K562 (cell line): ENCODE measurements at regions not wholly inside any gene's neighbourhood (a gene's known extent, or its start where the extent isn't known, plus 50 kb on each side); places are given as distances from the start of the nearest gene placed in this dataset.

ENCODE experiments used
- ATAC-seq: fragments of 200-7000 bp; cut with Tn5 transposase; 3 replicates; pipeline ENCODE4 v1.9.1; 2020; ENCODE audit warnings: moderate library complexity
- BruUV-seq: library from RNA; stranded (reverse); fragments of 400-500 nt; replicated peaks from 2 replicates; lab custom pipeline; 2021; lab: Mats Ljungman, UMichigan
- CTCF ChIA-PET: fragments of 300-600 bp; formaldehyde crosslinking; extraction: SDS; loops from one replicate; lab custom pipeline; 2021; ENCODE audit warnings: low intra/inter-chr PET ratio; lab: Yijun Ruan, JAX
- POLR2A ChIA-PET: fragments of 300-600, 350-650 bp; sonication (Branson Sonifier 250); formaldehyde crosslinking; extraction: SDS; loops from one replicate; lab custom pipeline; 2021; ENCODE audit warnings: antibody characterized with exemption, inconsistent platforms; lab: Yijun Ruan, JAX
- DNase-seq, 4 experiments: peaks; one replicate each; pipeline versions ENCODE4 v3.0.0 to v3.0.0-alpha.2; 2011 to 2018; ENCODE audit warnings: low spot score in 3 of 4, mixed read lengths in 3 of 4; ENCODE audit errors: extremely low read depth in 1 of 4
- FAIRE-seq: peaks from 2 replicates; lab custom pipeline; 2011; peaks lifted over from hg19 to GRCh38; lab: Jason Lieb, UNC
- H2AFZ ChIP-seq: 2 replicates; pipeline ENCODE4 v1.6.0; 2011; ENCODE audit warnings: low read depth, low read length, control low read depth, inconsistent platforms
- H3K27ac ChIP-seq: fragments of 200-600 bp; 3 replicates; pipeline ENCODE4 v1.8.0; 2011; ENCODE audit warnings: low read depth, mild to moderate bottlenecking, control low read depth, inconsistent platforms, low read length, moderate library complexity, mixed read lengths; ENCODE audit errors: extremely low read depth
- H3K27me3 ChIP-seq, 2 experiments: fragments of 300-600 bp in 1 of 2; 2 replicates in 1 of 2; 3 replicates in 1 of 2; pipeline versions ENCODE4 v1.6.0 to v1.8.0; 2011; ENCODE audit warnings: inconsistent platforms in 2 of 2, low read length in 2 of 2, mild to moderate bottlenecking in 1 of 2, mixed read lengths in 1 of 2, moderate library complexity in 1 of 2; ENCODE audit not compliant: control insufficient read depth in 2 of 2, insufficient read depth in 2 of 2
- H3K36me3 ChIP-seq: fragments of 300-600 bp; 3 replicates; pipeline ENCODE4 v1.8.0; 2011; ENCODE audit warnings: mild to moderate bottlenecking, low read length, inconsistent platforms; ENCODE audit not compliant: control insufficient read depth, insufficient read depth
- H3K4me1 ChIP-seq, 2 experiments: fragments of 200-600 bp in 1 of 2; replicated peaks in 1 of 2; 2 replicates in 1 of 2; 3 replicates in 1 of 2; pipeline versions ENCODE4 v1.5.1 to v1.8.0; 2011; ENCODE audit warnings: inconsistent platforms in 2 of 2, low read length in 2 of 2, mild to moderate bottlenecking in 1 of 2, mixed read lengths in 1 of 2, moderate library complexity in 1 of 2; ENCODE audit not compliant: control insufficient read depth in 2 of 2, insufficient read depth in 2 of 2
- H3K4me2 ChIP-seq: 2 replicates; pipeline ENCODE4 v1.6.1; 2011; ENCODE audit warnings: low read length, control low read depth, inconsistent platforms, mixed read lengths; ENCODE audit not compliant: insufficient read depth
- H3K4me3 ChIP-seq: fragments of 200-600 bp; sonication (generic), shearing (Covaris generic); 2 replicates; pipeline ENCODE4 v1.5.1; 2016; ENCODE audit warnings: control low read depth, inconsistent platforms
- H3K79me2 ChIP-seq: fragments of 200-600 bp; 3 replicates; pipeline ENCODE4 v1.8.0; 2011; ENCODE audit warnings: low read length, inconsistent platforms; ENCODE audit not compliant: control insufficient read depth, insufficient read depth
- H3K9ac ChIP-seq, 2 experiments: 2 replicates each; pipeline versions ENCODE4 v1.6.0 to v1.6.1; 2011; ENCODE audit warnings: low read depth in 2 of 2, low read length in 2 of 2, control low read depth in 1 of 2, inconsistent platforms in 1 of 2, mild to moderate bottlenecking in 1 of 2, mixed read lengths in 1 of 2; ENCODE audit not compliant: insufficient read depth in 1 of 2
- H3K9me1 ChIP-seq: one replicate; pipeline ENCODE4 v1.6.0; 2011; ENCODE audit warnings: inconsistent platforms, mild to moderate bottlenecking, low read length, moderate library complexity; ENCODE audit not compliant: control insufficient read depth, insufficient read depth
- H3K9me3 ChIP-seq: replicated peaks from 2 replicates; pipeline ENCODE4 v1.5.1; 2011; ENCODE audit warnings: low read depth, low read length, inconsistent platforms; ENCODE audit not compliant: control insufficient read depth, insufficient read depth
- H4K20me1 ChIP-seq: replicated peaks from 2 replicates; pipeline ENCODE4 v1.6.1; 2011; ENCODE audit warnings: low read length, inconsistent platforms, mixed read lengths; ENCODE audit not compliant: control insufficient read depth, insufficient read depth
- CREB5 ChIP-seq: fragments of 250-450 bp; sonication (Bioruptor Pico); IDR thresholded peaks from 2 replicates; pipeline ENCODE4 v1.5.0; 2020; ENCODE audit warnings: mild to moderate bottlenecking
- E2F5 ChIP-seq: sonication (generic); formaldehyde crosslinking; IDR thresholded peaks from 2 replicates; pipeline ENCODE4 v1.8.0; 2022; ENCODE audit warnings: mild to moderate bottlenecking, missing genetic modification reagents
- KLF13 ChIP-seq: fragments of 450-650 bp; IDR thresholded peaks from 2 replicates; pipeline ENCODE4 v1.6.1; 2016; ENCODE audit warnings: missing genetic modification characterization, low read depth, mild to moderate bottlenecking, missing compliant biosample characterization, moderate library complexity, borderline replicate concordance
- NUFIP1 ChIP-seq: fragments of 450-650 bp; IDR thresholded peaks from 2 replicates; pipeline ENCODE4 v1.6.1; 2018; ENCODE audit not compliant: partially characterized antibody
- SMARCA4 ChIP-seq: fragments of 450-650 bp; IDR thresholded peaks from 2 replicates; pipeline ENCODE4 v1.6.1; 2016
- TRIM28 ChIP-seq: fragments of 450-650 bp; IDR thresholded peaks from 2 replicates; pipeline ENCODE4 v1.6.1; 2017
- ZNF311 ChIP-seq: fragments of 250-450 bp; sonication (Bioruptor Pico); IDR thresholded peaks from 2 replicates; pipeline ENCODE4 v1.4.0; 2020; ENCODE audit warnings: mild to moderate bottlenecking, moderate library complexity
- ZNF395 ChIP-seq: fragments of 200-800 bp; sonication (Bioruptor generic); IDR thresholded peaks from 2 replicates; pipeline ENCODE4 v1.6.1; 2017; ENCODE audit warnings: missing genetic modification characterization, missing compliant biosample characterization
- ZNF41 ChIP-seq: fragments of 250-450 bp; sonication (Bioruptor Pico); conservative IDR thresholded peaks from 2 replicates; pipeline ENCODE4 v1.4.0; 2020; ENCODE audit warnings: mild to moderate bottlenecking
- WGBS: fragments of 100-300 bp; shearing (Covaris generic); methylation state at CpG from one replicate; pipeline ENCODE4 v1.1.6; 2016; ENCODE audit warnings: low coverage, mixed read lengths; ENCODE audit not compliant: insufficient coverage; ENCODE audit errors: missing lambda C conversion rate; 5-methylcytosine and 5-hydroxymethylcytosine counted together
- in situ Hi-C: fragments of 300-500 bp; cut with MboI; formaldehyde crosslinking; loops from 4 replicates; pipeline ENCODE4 v1.15.0; 2018; ENCODE audit warnings: inconsistent platforms, mixed read lengths
- intact Hi-C: fragments of 100-400 bp; cut with micrococcal nuclease; formaldehyde crosslinking; loops from 2 replicates; pipeline ENCODE4 v1.14.2; 2022
- TF ChIP-seq, protein P1 (sequence below): fragments of 200-400 bp; formaldehyde crosslinking; IDR thresholded peaks from 2 replicates; pipeline ENCODE4 v1.6.1; 2017; ENCODE audit warnings: mild to moderate bottlenecking, low read depth, low read length, moderate library complexity
- TF ChIP-seq, protein P2 (sequence below), 3 experiments: IDR thresholded peaks in 2 of 3; conservative IDR thresholded peaks in 1 of 3; 2 replicates each; pipeline ENCODE4 v1.5.1; 2011 to 2012; ENCODE audit warnings: low read length in 3 of 3, mild to moderate bottlenecking in 3 of 3, control low read depth in 2 of 3, improper control_type of control experiment in 1 of 3, inconsistent platforms in 1 of 3, low read depth in 1 of 3, mixed read lengths in 1 of 3, moderate library complexity in 1 of 3; ENCODE audit not compliant: insufficient read depth in 2 of 3
- TF ChIP-seq, protein P3 (sequence below): fragments of 250-450 bp; sonication (Bioruptor Pico); IDR thresholded peaks from 2 replicates; pipeline ENCODE4 v1.8.0; 2021; ENCODE audit warnings: borderline replicate concordance, mild to moderate bottlenecking, moderate library complexity; ENCODE audit not compliant: poor library complexity, severe bottlenecking
- TF ChIP-seq, protein P4 (sequence below): fragments of 250-450 bp; sonication (Bioruptor Pico); IDR thresholded peaks from 2 replicates; pipeline ENCODE4 v1.4.0; 2020

GRCh38 chr9:12916042-12916441, 141.2 kb downstream of the LURAP1L start:
- intact Hi-C loops: loop anchor here (10.0 kb wide), 1 partner anchor 81 kb away; no protein-coding TSS in a partner anchor
- WGBS: 0% methylated on average over 1 of the region's 1 CpG
- ChIA-PET CTCF (no interaction called here), POLR2A (no interaction called here)
- H3K4me1 ChIP-seq: no peaks in the 10 kb centered on the region
- no peak overlapping the region for H3K27ac ChIP-seq
- no peak for ATAC-seq
- H3K36me3 ChIP-seq: no peaks in the 10 kb centered on the region
- H3K79me2 ChIP-seq: no peaks in the 10 kb centered on the region
- no peak for FAIRE-seq
- no TSS peak for BruUV-seq
- no peak overlapping the region for H2AFZ ChIP-seq
- H3K9me1 ChIP-seq: no peaks in the 10 kb centered on the region
- in situ Hi-C loops: no loop called here
- H3K4me3 ChIP-seq: no peak overlapping the region
- DNase-seq: no peak
- H3K9me3 ChIP-seq: no peaks in the 10 kb centered on the region
- no peaks in the 10 kb centered on the region for H3K27me3 ChIP-seq
- H3K4me2 ChIP-seq: no peak overlapping the region
- H3K9ac ChIP-seq: no peak overlapping the region
- H4K20me1 ChIP-seq: no peaks in the 10 kb centered on the region
- TF ChIP-seq ZNF395 (no peak), E2F5 (CRISPR knock-in tag) (no peak), NUFIP1 (no peak), TRIM28 (no peak), ZNF41 (no peak), CREB5 (CRISPR knock-in tag) (no peak), SMARCA4 (no peak), KLF13 (tag) (no peak), ZNF311 (CRISPR knock-in tag) (no peak)
- TF ChIP-seq, protein P1, sequence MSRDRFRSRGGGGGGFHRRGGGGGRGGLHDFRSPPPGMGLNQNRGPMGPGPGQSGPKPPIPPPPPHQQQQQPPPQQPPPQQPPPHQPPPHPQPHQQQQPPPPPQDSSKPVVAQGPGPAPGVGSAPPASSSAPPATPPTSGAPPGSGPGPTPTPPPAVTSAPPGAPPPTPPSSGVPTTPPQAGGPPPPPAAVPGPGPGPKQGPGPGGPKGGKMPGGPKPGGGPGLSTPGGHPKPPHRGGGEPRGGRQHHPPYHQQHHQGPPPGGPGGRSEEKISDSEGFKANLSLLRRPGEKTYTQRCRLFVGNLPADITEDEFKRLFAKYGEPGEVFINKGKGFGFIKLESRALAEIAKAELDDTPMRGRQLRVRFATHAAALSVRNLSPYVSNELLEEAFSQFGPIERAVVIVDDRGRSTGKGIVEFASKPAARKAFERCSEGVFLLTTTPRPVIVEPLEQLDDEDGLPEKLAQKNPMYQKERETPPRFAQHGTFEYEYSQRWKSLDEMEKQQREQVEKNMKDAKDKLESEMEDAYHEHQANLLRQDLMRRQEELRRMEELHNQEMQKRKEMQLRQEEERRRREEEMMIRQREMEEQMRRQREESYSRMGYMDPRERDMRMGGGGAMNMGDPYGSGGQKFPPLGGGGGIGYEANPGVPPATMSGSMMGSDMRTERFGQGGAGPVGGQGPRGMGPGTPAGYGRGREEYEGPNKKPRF: no peak
- TF ChIP-seq, protein P2, sequence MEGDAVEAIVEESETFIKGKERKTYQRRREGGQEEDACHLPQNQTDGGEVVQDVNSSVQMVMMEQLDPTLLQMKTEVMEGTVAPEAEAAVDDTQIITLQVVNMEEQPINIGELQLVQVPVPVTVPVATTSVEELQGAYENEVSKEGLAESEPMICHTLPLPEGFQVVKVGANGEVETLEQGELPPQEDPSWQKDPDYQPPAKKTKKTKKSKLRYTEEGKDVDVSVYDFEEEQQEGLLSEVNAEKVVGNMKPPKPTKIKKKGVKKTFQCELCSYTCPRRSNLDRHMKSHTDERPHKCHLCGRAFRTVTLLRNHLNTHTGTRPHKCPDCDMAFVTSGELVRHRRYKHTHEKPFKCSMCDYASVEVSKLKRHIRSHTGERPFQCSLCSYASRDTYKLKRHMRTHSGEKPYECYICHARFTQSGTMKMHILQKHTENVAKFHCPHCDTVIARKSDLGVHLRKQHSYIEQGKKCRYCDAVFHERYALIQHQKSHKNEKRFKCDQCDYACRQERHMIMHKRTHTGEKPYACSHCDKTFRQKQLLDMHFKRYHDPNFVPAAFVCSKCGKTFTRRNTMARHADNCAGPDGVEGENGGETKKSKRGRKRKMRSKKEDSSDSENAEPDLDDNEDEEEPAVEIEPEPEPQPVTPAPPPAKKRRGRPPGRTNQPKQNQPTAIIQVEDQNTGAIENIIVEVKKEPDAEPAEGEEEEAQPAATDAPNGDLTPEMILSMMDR (IDR thresholded peaks at IDR 0.05 in 2 of 3, conservative IDR thresholded peaks at IDR 0.05 in 1 of 3; ENCODE audit: insufficient read depth in 2 of 3, low read depth in 1 of 3, low read length in 3 of 3): no peak
- TF ChIP-seq, protein P3, sequence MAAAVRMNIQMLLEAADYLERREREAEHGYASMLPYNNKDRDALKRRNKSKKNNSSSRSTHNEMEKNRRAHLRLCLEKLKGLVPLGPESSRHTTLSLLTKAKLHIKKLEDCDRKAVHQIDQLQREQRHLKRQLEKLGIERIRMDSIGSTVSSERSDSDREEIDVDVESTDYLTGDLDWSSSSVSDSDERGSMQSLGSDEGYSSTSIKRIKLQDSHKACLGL (CRISPR knock-in tag): no peak
- TF ChIP-seq, protein P4, sequence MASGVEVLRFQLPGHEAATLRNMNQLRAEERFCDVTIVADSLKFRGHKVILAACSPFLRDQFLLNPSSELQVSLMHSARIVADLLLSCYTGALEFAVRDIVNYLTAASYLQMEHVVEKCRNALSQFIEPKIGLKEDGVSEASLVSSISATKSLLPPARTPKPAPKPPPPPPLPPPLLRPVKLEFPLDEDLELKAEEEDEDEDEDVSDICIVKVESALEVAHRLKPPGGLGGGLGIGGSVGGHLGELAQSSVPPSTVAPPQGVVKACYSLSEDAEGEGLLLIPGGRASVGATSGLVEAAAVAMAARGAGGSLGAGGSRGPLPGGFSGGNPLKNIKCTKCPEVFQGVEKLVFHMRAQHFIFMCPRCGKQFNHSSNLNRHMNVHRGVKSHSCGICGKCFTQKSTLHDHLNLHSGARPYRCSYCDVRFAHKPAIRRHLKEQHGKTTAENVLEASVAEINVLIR (CRISPR knock-in tag): no peak
